RWPE1 (cell line): ENCODE measurements at regions not wholly inside any gene's neighbourhood (a gene's known extent, or its start where the extent isn't known, plus 50 kb on each side); places are given as distances from the start of the nearest gene placed in this dataset.
A peak's percentile ranks its signal among the peaks of the same experiment; 100 is the strongest.
"Not testable (repeated sequence)": the region's sequence is repeated elsewhere in the genome, so short reads cannot be mapped to it uniquely, and the experiment has no call there.

Experiments used
- CTCF ChIA-PET: fragments of 350-600 bp; sonication (Branson Sonifier 250); formaldehyde crosslinking; extraction: SDS; loops from one replicate; lab custom pipeline; 2021; lab: Yijun Ruan, JAX
- POLR2A ChIA-PET: fragments of 400-600 bp; formaldehyde crosslinking; extraction: SDS; loops from one replicate; lab custom pipeline; 2020; ENCODE audit warnings: antibody characterized with exemption; ENCODE audit not compliant: low non-redundant PET; lab: Yijun Ruan, JAX
- DNase-seq: peaks from one replicate; pipeline ENCODE4 v3.0.0; 2012; ENCODE audit warnings: low spot score
- H3K27ac ChIP-seq: fragments of 450-650 bp; 2 replicates; pipeline ENCODE4 v1.5.1; 2017
- TF ChIP-seq, protein P1 (sequence below): fragments of 450-650 bp; conservative IDR thresholded peaks from 2 replicates; pipeline ENCODE4 v1.5.1; 2017; ENCODE audit warnings: low read depth, mild to moderate bottlenecking

DNA sequence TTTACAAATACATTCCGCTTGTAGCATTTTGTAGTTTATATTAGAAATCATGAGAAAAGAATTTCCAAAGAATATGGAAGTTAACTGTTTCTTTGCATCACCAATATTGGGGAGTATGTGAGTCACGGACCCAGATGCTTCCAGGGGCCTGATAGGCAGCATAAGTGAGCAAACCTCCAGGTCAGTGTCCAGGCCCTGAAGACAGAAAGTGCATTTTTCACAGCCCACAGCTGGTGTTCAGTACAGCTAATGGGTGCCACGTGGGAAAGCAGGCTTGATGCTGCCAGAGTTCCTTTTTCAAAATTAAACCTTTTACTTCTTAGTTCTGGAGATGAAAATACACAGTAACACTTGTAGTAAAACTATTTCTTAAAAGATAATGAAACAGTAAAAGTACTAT is 454.4 kb upstream of the ACTBL2 start:
- POLR2A ChIA-PET: no interaction called here

DNA sequence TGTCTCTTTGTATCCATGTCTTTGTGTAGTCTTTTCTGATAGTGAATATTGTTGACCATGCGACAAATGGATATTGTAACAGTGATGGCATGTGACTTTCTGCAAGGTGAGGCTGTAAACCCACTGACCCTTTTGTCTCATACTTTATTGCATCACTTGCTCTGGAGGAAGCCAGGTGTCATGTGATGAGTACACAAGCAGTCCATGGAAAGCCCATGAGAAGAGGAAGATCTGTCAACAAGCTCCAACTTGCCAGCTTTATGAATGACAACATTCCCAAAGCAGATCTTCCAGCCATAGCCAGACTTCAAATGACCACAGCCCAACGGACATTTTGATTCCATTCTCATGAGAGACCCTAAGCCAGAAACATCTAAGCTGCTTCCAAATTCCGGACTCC is 450.1 kb upstream of the ACTBL2 start:
- TF ChIP-seq, protein P1, sequence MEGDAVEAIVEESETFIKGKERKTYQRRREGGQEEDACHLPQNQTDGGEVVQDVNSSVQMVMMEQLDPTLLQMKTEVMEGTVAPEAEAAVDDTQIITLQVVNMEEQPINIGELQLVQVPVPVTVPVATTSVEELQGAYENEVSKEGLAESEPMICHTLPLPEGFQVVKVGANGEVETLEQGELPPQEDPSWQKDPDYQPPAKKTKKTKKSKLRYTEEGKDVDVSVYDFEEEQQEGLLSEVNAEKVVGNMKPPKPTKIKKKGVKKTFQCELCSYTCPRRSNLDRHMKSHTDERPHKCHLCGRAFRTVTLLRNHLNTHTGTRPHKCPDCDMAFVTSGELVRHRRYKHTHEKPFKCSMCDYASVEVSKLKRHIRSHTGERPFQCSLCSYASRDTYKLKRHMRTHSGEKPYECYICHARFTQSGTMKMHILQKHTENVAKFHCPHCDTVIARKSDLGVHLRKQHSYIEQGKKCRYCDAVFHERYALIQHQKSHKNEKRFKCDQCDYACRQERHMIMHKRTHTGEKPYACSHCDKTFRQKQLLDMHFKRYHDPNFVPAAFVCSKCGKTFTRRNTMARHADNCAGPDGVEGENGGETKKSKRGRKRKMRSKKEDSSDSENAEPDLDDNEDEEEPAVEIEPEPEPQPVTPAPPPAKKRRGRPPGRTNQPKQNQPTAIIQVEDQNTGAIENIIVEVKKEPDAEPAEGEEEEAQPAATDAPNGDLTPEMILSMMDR: no peak
- POLR2A ChIA-PET: no interaction called here
- no peak overlapping the region for H3K27ac ChIP-seq
- peak; percentile 50 for DNase-seq
- CTCF ChIA-PET: interaction anchor here (0.7 to 1.1 kb wide), 2 partner anchors 42 to 1206 kb away, joined by 3 to 5 read pairs; no protein-coding TSS in a partner anchor

More for the DNA sequence above, 454.4 kb upstream of the ACTBL2 start:
- DNase-seq: no peak
- H3K27ac ChIP-seq: no peak overlapping the region
- TF ChIP-seq, protein P1: no peak
- CTCF ChIA-PET: no interaction called here

DNA sequence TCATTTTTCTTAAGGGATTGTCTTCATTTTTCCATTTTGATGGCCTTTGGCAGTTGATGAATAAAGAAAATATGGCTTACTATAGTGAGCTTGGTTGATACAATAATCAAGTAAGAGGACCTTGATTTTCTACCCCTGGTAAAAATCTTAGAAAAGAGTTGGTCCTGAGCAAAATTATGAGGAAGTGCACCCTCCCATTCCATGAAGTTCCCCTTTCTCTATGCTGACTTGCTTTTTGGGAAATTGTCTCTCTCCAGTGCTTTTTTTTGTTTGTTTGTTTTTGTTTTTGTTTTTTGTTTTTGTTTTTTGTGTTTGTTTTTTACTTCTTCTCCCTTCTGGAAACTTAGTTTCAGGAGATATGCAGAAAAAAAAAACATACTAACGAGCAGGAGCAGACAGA is 449.2 kb upstream of the ACTBL2 start:
- no peak overlapping the region for H3K27ac ChIP-seq
- POLR2A ChIA-PET: no interaction called here
- CTCF ChIA-PET: interaction anchor here (0.6 kb wide), 1 partner anchor 99 kb away, joined by 3 read pairs; no protein-coding TSS in a partner anchor
- TF ChIP-seq, protein P1: no peak
- no peak for DNase-seq

DNA sequence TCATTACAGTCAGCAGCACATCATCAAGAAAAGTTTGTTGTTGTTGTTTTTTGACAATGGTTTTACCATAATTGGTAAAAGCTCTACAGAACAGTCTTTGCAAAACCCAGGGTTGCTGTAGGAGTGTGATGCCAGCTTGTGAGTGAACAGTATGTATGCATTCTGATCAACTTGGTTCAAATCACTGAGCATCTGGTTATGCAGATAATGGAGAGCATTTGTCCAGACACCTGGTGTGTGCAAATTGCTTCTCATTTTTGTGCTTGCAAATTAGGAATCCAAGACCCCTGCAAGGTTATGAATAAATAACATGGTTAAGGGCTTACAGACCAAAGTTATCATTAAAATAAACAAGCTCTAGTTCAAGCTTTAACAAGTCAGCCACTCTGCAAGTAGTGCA is 448.7 kb upstream of the ACTBL2 start:
- ChIA-PET CTCF (interaction anchor here (0.6 to 1.4 kb wide), 2 partner anchors 98 to 432 kb away, joined by 3 to 6 read pairs; no protein-coding TSS in a partner anchor), POLR2A (no interaction called here)
- no peak for DNase-seq
- no peak overlapping the region for H3K27ac ChIP-seq
- TF ChIP-seq, protein P1: no peak

DNA sequence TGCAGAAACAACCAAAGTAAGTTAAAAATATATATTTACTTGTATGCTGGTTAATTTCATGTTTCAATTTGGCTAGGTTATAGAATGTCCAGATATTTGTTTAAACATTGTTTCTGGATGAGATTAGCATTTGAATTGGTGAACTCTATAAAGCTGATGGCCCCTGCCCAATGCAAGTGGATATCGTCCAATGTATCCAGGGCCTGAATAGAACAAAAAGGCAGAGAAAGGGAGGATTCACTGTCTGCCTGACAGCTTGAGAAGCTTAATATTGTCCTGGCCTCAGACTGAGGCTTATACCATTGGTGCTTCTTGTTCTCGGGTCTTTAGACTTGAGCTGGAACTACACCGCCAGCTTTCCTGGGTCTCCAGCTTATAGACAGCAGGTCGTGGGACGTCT is 446.7 kb upstream of the ACTBL2 start:
- no peak overlapping the region for H3K27ac ChIP-seq
- POLR2A ChIA-PET: no interaction called here
- DNase-seq: no peak
- TF ChIP-seq, protein P1: no peak
- CTCF ChIA-PET: interaction anchor here (0.5 to 1.2 kb wide), 4 partner anchors 191 to 1398 kb away, joined by 3 to 6 read pairs (median 3); no protein-coding TSS in a partner anchor

DNA sequence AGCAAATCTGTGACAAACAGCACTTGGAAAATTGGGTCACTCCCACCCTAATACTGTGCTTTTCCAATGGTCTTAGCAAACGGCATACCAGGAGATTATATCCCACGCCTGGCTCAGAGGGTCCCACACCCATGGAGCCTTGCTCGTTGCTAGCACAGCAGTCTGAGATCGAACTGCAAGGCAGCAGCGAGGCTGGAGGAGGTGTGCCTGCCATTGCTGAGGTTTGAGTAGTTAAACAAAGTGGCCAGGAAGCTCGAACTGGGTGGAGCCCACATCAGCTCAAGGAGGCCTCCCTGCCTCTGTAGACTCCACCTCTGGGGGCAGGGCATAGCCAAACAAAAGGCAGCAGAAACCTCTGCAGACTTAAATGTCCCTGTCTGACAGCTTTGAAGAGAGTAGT is 440.5 kb upstream of the ACTBL2 start:
- H3K27ac ChIP-seq, POLR2A ChIA-PET, CTCF ChIA-PET, DNase-seq: not testable (repeated sequence)

DNA sequence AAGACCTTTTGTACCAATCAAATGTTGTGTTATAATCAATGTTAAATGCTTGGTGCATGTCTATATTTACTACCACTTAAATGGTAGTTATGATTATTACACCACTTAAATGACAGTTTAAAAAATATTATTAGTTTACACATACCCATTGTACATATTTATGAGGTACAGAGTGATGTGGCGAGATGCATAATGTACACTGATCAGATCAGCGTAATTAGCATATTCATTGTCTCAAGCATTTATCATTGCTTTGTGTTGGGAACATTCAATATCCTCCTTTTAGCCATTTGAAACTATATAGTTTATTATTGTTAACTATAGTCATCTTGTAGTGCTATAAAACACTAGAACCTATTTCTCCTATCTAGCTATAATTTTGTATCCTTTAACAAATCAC is 434.4 kb upstream of the ACTBL2 start:
- CTCF ChIA-PET: interaction anchor here (0.6 to 0.8 kb wide), 3 partner anchors 16 to 666 kb away, joined by 3 to 9 read pairs (median 3); no protein-coding TSS in a partner anchor
- TF ChIP-seq, protein P1: no peak
- DNase-seq: no peak
- POLR2A ChIA-PET: no interaction called here
- H3K27ac ChIP-seq: no peak overlapping the region
